A673 (cell line): ENCODE measurements at regions not wholly inside any gene's neighbourhood (a gene's known extent, or its start where the extent isn't known, plus 50 kb on each side); places are given as distances from the start of the nearest gene placed in this dataset.

Source experiments
- BruUV-seq: library from RNA; stranded (reverse); fragments of 400-500 nt; replicated peaks from 2 replicates; lab custom pipeline; 2021; lab: Mats Ljungman, UMichigan
- CTCF ChIA-PET: fragments of 300-600 bp; sonication (Branson Sonifier 250); formaldehyde crosslinking; loops from one replicate; lab custom pipeline; 2022; ENCODE audit warnings: antibody characterized with exemption; lab: Charles Lee
- POLR2A ChIA-PET: fragments of 300-600 bp; sonication (Branson Sonifier 250); formaldehyde crosslinking; loops from one replicate; lab custom pipeline; 2022; ENCODE audit warnings: antibody characterized with exemption; ENCODE audit not compliant: low non-redundant PET; lab: Charles Lee
- DNase-seq: peaks from one replicate; pipeline ENCODE4 v3.0.0-alpha.2; 2015; ENCODE audit warnings: low spot score
- H3K27ac ChIP-seq: fragments of 200-600 bp; sonication (generic); 2 replicates; pipeline ENCODE4 v1.5.1; 2016; ENCODE audit warnings: mixed run types, low read depth, mild to moderate bottlenecking, mixed read lengths, antibody characterized with exemption, low read length; ENCODE audit not compliant: poor library complexity, severe bottlenecking
- H3K27me3 ChIP-seq: fragments of 200-600 bp; sonication (generic); replicated peaks from 2 replicates; pipeline ENCODE4 v1.6.1; 2017; ENCODE audit warnings: mixed run types, low read depth, mild to moderate bottlenecking, mixed read lengths, antibody characterized with exemption, low read length; ENCODE audit not compliant: insufficient read depth, poor library complexity
- H3K36me3 ChIP-seq: fragments of 200-600 bp; sonication (generic); 2 replicates; pipeline ENCODE4 v1.6.1; 2016; ENCODE audit warnings: mixed run types, mild to moderate bottlenecking, mixed read lengths, antibody characterized with exemption, low read length; ENCODE audit not compliant: insufficient read depth, poor library complexity, severe bottlenecking
- H3K4me1 ChIP-seq: fragments of 200-600 bp; sonication (generic); 2 replicates; pipeline ENCODE4 v1.6.1; 2017; ENCODE audit warnings: mixed run types, mild to moderate bottlenecking, mixed read lengths, antibody characterized with exemption, low read length; ENCODE audit not compliant: insufficient read depth, poor library complexity, severe bottlenecking
- H3K4me3 ChIP-seq: fragments of 200-600 bp; sonication (generic); 2 replicates; pipeline ENCODE4 v1.5.1; 2016; ENCODE audit warnings: low read depth, mixed run types, mild to moderate bottlenecking, mixed read lengths, low read length; ENCODE audit not compliant: poor library complexity, severe bottlenecking
- H3K9me3 ChIP-seq: fragments of 200-600 bp; sonication (generic); 2 replicates; pipeline ENCODE4 v1.6.1; 2016; ENCODE audit warnings: mixed run types, low read depth, mild to moderate bottlenecking, mixed read lengths, antibody characterized with exemption, low read length; ENCODE audit not compliant: poor library complexity, severe bottlenecking
- EZH2 ChIP-seq: fragments of 200-600 bp; sonication (generic); IDR thresholded peaks from 2 replicates; pipeline ENCODE4 v1.6.1; 2017; ENCODE audit warnings: borderline replicate concordance, low read depth, mild to moderate bottlenecking, mixed read lengths, antibody characterized with exemption, low read length; ENCODE audit not compliant: poor library complexity, severe bottlenecking
- intact Hi-C: fragments of 100-400 bp; cut with micrococcal nuclease; formaldehyde crosslinking; loops from one replicate; pipeline ENCODE4 v1.10.0; 2022; ENCODE audit not compliant: unreplicated experiment
- TF ChIP-seq, protein P1 (sequence below): fragments of 300-800, 200-600 bp; sonication (generic); conservative IDR thresholded peaks from 2 replicates; pipeline ENCODE4 v1.5.1; 2017; ENCODE audit warnings: low read depth, mild to moderate bottlenecking, antibody characterized with exemption, low read length, moderate library complexity, mixed read lengths

DNA sequence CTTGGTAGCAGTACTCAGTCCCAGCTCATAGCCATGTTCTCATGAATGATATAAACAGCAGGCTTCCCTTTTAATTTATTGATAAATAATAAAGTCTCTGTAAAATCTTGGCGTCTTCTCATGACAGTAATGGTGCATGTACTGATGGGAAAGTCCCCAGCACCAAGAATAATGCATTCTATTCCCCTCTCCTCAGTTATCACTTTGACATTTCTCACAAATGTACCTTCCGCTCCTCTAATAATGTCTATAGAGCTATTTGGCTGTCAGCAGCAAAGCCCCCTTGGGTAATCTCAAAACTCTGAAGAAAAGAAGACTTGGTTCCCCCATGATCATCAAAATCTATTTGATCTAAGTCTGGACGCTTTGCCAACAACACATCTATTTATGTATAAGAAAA, 185.0 kb upstream of the SPTLC3 start:
- no peak overlapping the region for H3K4me3 ChIP-seq

GRCh38 chr20:12824328-12825225, 184.2 kb upstream of the SPTLC3 start:
- H3K27ac ChIP-seq = no peak overlapping the region
- no TSS peak for BruUV-seq
- no peaks in the 10 kb centered on the region for H3K36me3 ChIP-seq
- ChIA-PET POLR2A (no interaction called here), CTCF (no interaction called here)
- no peaks in the 10 kb centered on the region for H3K27me3 ChIP-seq
- H3K4me1 ChIP-seq = no peaks in the 10 kb centered on the region
- no peaks in the 10 kb centered on the region for H3K9me3 ChIP-seq
- TF ChIP-seq EZH2 = no peak
- TF ChIP-seq, protein P1, sequence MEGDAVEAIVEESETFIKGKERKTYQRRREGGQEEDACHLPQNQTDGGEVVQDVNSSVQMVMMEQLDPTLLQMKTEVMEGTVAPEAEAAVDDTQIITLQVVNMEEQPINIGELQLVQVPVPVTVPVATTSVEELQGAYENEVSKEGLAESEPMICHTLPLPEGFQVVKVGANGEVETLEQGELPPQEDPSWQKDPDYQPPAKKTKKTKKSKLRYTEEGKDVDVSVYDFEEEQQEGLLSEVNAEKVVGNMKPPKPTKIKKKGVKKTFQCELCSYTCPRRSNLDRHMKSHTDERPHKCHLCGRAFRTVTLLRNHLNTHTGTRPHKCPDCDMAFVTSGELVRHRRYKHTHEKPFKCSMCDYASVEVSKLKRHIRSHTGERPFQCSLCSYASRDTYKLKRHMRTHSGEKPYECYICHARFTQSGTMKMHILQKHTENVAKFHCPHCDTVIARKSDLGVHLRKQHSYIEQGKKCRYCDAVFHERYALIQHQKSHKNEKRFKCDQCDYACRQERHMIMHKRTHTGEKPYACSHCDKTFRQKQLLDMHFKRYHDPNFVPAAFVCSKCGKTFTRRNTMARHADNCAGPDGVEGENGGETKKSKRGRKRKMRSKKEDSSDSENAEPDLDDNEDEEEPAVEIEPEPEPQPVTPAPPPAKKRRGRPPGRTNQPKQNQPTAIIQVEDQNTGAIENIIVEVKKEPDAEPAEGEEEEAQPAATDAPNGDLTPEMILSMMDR = no peak
- intact Hi-C loops = no loop called here
- no peak overlapping the region for H3K4me3 ChIP-seq
- peak; percentile 3 for DNase-seq

More for the DNA sequence above, 185.0 kb upstream of the SPTLC3 start:
- no peaks in the 10 kb centered on the region for H3K9me3 ChIP-seq
- TF ChIP-seq, protein P1 = no peak
- no peak for TF ChIP-seq EZH2
- DNase-seq = no peak
- H3K27me3 ChIP-seq = no peaks in the 10 kb centered on the region
- no peak overlapping the region for H3K27ac ChIP-seq
- POLR2A ChIA-PET = no interaction called here
- no peaks in the 10 kb centered on the region for H3K4me1 ChIP-seq
- intact Hi-C loops = no loop called here
- no peaks in the 10 kb centered on the region for H3K36me3 ChIP-seq
- no TSS peak for BruUV-seq
- CTCF ChIA-PET = no interaction called here

- no TSS peak for BruUV-seq
These were observed 183.6 kb upstream of the SPTLC3 start for GRCh38 chr20:12825226-12825595.

More at GRCh38 chr20:12825226-12825595, 183.6 kb upstream of the SPTLC3 start:
- ChIA-PET POLR2A (no interaction called here), CTCF (no interaction called here)
- Histone ChIP-seq H3K4me1 (no peaks in the 10 kb centered on the region), H3K36me3 (no peaks in the 10 kb centered on the region), H3K9me3 (no peaks in the 10 kb centered on the region), H3K4me3 (no peak overlapping the region), H3K27me3 (no peaks in the 10 kb centered on the region), H3K27ac (no peak overlapping the region)
- no peak for TF ChIP-seq EZH2
- TF ChIP-seq, protein P1 = no peak
- no peak for DNase-seq
- intact Hi-C loops = no loop called here
